Astrocyte of the cerebellum (primary cell): ENCODE measurements at regions not wholly inside any gene's neighbourhood (a gene's known extent, or its start where the extent isn't known, plus 50 kb on each side); places are given as distances from the start of the nearest gene placed in this dataset.

ENCODE experiments used
- DNase-seq: peaks from one replicate; pipeline ENCODE4 v3.0.0-alpha.2; 2011; ENCODE audit warnings: low read depth
- H3K4me3 ChIP-seq: 2 replicates; pipeline ENCODE4 v1.5.1; 2011; ENCODE audit warnings: mild to moderate bottlenecking, low read depth, low read length, moderate library complexity
- CTCF ChIP-seq: IDR thresholded peaks from 2 replicates; pipeline ENCODE4 v1.5.1; 2012; ENCODE audit warnings: low read length, low read depth, moderate library complexity, mild to moderate bottlenecking; ENCODE audit errors: missing control alignments
- in situ Hi-C: cut with HindIII; loops from 2 replicates; pipeline ENCODE4 v1.10.0; 2017; ENCODE audit warnings: low sequenced_read_pairs

DNA sequence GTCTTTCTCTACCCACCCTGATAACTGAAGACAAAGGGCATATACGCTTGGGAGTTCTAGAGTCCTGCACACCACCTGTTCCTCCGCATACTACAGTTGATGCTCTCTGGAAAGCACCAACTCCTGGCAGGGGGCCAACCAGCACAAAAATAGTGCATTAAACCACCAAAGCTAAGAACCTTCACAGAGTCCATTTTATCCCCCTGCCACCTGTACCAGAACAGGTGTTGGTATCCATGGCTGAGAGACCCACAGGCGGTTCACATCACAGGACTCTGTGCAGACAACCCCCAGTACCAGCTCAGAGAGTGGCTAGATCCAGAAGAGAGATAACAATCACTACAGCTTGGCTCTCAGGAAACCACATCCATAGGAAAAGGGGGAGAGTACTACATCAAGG, 114.4 kb upstream of the POU1F1 start:
- DNase-seq, result no peak
- TF ChIP-seq CTCF, result no peak
- in situ Hi-C loops, result no loop called here

DNA sequence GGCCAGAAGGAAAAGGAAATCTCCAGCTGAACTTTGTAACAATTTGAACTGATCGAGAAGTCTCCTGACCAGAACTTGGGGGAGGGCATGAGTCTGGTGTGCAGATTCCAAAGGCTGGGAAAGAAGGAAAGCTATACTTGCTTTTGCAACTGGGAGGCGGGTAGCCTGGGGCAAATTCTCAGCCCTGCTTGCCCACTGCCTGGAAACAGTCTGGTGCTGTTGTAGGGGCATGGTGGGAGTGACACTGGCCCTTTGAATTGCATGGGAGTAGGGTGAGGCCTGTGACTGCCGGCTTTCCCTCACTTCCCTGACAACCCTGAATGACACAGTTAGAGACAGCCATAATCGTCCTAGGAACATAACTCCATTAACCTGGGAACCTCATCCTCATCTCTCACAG, 114.0 kb upstream of the POU1F1 start:
- H3K4me3 ChIP-seq, result no peak overlapping the region
- no peak for TF ChIP-seq CTCF
- no peak for DNase-seq
- in situ Hi-C loops, result no loop called here

More for the DNA sequence above, 114.4 kb upstream of the POU1F1 start:
- no peak overlapping the region for H3K4me3 ChIP-seq

- TF ChIP-seq CTCF, result no peak
- no peak overlapping the region for H3K4me3 ChIP-seq
- in situ Hi-C loops, result no loop called here
- no peak for DNase-seq
Observed at GRCh38 chr3:87375231-87375682, 98.9 kb upstream of the POU1F1 start.

- no peak for DNase-seq
- TF ChIP-seq CTCF, result no peak
- in situ Hi-C loops, result no loop called here
- H3K4me3 ChIP-seq, result no peak overlapping the region
Observed at GRCh38 chr3:87370007-87370406, 93.6 kb upstream of the POU1F1 start.

DNA sequence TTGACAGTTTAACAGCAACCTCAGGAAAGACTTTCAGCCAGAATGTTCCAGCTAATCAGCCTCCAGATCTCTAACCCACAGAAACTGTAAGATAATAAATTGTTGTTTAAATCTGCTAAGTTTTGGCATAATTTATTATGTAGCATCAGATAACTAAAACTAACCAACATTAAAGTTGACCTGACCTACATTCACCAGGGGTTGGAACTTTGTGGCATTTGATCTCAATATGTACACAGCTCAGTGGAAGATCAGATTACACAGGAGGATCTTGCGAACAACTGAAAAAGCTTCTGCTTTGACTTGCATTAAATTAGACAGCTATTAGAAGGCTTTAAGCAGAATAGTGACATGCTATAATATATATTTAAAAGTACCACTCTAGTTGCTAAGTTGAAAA, 91.4 kb upstream of the POU1F1 start:
- in situ Hi-C loops, result no loop called here
- no peak for TF ChIP-seq CTCF
- DNase-seq, result no peak
- no peak overlapping the region for H3K4me3 ChIP-seq

DNA sequence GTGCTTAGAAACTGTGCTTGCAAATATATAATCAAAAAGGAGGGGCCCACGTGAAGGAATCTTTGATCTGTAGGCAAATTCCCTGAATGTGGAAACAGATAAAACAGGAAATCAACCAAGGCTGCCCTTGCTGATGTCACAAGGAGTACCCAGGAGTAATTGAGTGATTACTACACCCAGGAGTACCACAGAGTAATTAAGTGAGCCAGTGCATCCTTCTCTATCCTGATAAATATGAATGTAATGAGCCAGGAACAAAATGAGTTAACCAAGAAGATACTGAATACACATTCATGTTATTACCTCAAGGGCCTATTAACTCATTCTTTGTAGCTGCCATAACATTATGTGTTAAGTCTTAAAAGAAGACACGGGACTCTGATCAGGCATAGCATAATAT, 87.3 kb upstream of the POU1F1 start:
- TF ChIP-seq CTCF, result no peak
- H3K4me3 ChIP-seq, result no peak overlapping the region
- in situ Hi-C loops, result no loop called here
- no peak for DNase-seq

DNA sequence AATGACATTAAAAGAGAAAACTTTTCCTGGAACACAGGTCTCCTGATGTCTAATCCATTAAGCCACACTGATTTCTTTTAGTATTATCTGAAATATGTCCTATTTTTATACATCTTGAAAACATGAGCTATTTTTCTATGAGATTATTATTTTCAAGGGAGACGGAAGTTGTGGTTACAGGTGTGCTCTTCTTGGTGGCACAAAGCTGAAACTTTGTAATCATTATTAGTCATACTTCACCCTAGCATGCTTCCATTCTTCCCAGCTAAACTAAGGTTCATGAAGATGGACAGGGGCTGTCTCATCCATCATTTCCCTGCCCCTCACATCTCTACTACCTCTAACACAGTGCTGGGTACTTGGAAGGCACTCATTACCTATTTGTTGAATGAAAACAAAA, 85.6 kb upstream of the POU1F1 start:
- H3K4me3 ChIP-seq, result no peak overlapping the region
- DNase-seq, result no peak
- no peak for TF ChIP-seq CTCF
- in situ Hi-C loops, result no loop called here
